ENCODE measurements at regions not wholly inside any gene's neighbourhood (a gene's known extent, or its start where the extent isn't known, plus 50 kb on each side); places are given as distances from the start of the nearest gene placed in this dataset.
A peak's percentile ranks its signal among the peaks of the same experiment; 100 is the strongest.

DNA sequence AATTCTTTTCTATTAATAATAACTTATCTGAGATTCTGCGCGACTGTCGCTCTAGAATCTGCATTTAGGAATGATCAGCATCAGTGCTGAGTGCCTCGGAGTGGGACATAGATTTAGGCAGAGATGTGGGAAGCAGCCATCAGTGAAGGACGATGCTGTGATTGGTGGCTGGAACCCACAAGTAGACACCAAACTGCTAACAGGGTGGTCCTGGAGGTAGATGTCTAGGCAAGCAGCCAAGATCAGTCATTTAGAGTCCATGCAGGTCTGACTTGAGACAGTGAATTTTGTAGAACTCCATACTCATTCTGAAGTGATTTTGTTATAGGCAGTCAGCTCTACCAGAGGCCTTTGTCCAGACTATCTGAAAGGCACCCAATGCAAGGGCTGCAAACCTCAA lies 51.8 kb upstream of the LYST start:
- Histone ChIP-seq H3K9me3 (no peaks in the 10 kb centered on the region), H3K4me3 (no peak overlapping the region), H3K27ac (peak overlapping the region; percentile 60 to 65), H3K36me3 (no peaks in the 10 kb centered on the region), H3K4me1 (peaks cover 0 to 21% (median 14%) of the 10 kb centered on the region in 4 donors), H3K27me3 (no peaks in the 10 kb centered on the region)
- TF ChIP-seq, protein P1, sequence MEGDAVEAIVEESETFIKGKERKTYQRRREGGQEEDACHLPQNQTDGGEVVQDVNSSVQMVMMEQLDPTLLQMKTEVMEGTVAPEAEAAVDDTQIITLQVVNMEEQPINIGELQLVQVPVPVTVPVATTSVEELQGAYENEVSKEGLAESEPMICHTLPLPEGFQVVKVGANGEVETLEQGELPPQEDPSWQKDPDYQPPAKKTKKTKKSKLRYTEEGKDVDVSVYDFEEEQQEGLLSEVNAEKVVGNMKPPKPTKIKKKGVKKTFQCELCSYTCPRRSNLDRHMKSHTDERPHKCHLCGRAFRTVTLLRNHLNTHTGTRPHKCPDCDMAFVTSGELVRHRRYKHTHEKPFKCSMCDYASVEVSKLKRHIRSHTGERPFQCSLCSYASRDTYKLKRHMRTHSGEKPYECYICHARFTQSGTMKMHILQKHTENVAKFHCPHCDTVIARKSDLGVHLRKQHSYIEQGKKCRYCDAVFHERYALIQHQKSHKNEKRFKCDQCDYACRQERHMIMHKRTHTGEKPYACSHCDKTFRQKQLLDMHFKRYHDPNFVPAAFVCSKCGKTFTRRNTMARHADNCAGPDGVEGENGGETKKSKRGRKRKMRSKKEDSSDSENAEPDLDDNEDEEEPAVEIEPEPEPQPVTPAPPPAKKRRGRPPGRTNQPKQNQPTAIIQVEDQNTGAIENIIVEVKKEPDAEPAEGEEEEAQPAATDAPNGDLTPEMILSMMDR (IDR thresholded peaks at IDR 0.05): no peak
- DNase-seq: no peak
- intact Hi-C loops (cut with DNase I; ENCODE audit: low total_unique reads): loop anchor here (5.0 to 10.0 kb wide), 2 partner anchors 51 to 56 kb away; partner anchors contain the start of gene LYST

DNA sequence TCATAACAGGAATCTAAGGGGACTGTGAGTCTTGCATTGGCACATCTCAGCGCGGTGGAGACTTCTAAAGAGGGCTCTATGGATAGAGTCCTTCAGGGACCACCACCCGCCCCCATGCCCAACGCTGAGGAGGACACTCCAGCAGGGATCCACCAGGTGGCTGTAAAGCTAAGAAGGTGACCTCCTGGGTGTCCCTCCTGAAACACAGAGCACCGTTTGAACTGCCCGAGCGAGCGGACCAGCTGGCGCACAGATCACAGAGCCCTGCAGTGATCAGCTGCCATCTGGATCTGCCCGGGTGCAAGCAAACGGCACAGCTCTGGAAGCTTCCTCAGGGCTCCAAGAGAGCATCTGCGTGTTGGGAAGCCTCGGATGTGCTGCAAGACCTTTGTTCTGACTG lies 51.3 kb upstream of the LYST start:
- Histone ChIP-seq H3K4me1 (peaks cover 0 to 17% (median 12%) of the 10 kb centered on the region in 4 donors), H3K4me3 (no peak overlapping the region), H3K36me3 (no peaks in the 10 kb centered on the region), H3K9me3 (no peaks in the 10 kb centered on the region), H3K27ac (peak overlapping the region; percentile 60 to 65), H3K27me3 (no peaks in the 10 kb centered on the region)
- TF ChIP-seq, protein P1 (IDR thresholded peaks at IDR 0.05): no peak
- intact Hi-C loops (cut with DNase I; ENCODE audit: low total_unique reads): loop anchor here (5.0 to 10.0 kb wide), 2 partner anchors 51 to 57 kb away; partner anchors contain the start of gene LYST
- no peak for DNase-seq

DNA sequence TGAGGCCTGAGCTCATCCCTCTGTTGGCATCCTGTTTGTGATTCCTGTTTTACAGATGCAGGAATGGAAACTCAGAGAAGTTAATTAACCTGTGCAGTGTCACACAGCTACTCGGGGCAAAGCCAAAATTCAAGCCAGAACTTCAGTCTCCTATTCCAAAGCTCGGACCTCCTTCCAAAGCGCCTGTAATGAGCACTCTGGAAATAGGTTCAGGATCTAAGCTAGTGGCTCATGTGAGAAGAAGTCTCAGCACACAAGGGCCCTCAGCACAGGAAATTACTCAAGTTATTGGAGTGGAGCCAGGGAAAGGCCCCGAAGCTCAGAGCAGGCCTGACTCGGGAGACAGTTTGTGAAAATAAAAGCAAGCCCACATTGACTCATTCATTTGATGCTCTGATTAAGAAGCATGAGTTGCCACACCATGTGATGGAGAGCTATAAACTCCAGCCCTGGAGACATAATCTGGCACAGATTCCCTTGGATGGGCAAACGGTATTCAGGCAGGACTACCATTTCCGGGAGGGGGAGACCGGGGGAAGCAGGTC lies 50.6 kb upstream of the LYST start:
- peak overlapping the region; percentile 60 to 65 for H3K27ac ChIP-seq
- intact Hi-C loops (cut with DNase I; ENCODE audit: low total_unique reads): loop anchor here (5.0 to 10.0 kb wide), 2 partner anchors 50 to 57 kb away; partner anchors contain the start of gene LYST
- no peak overlapping the region for H3K4me3 ChIP-seq

More for the DNA sequence above, 50.6 kb upstream of the LYST start:
- no peaks in the 10 kb centered on the region for H3K36me3 ChIP-seq
- peak; percentile 94 for DNase-seq
- no peaks in the 10 kb centered on the region for H3K9me3 ChIP-seq
- peaks cover 0 to 17% (median 12%) of the 10 kb centered on the region in 4 donors for H3K4me1 ChIP-seq
- TF ChIP-seq, protein P1 (IDR thresholded peaks at IDR 0.05): no peak
- no peaks in the 10 kb centered on the region for H3K27me3 ChIP-seq

Measured in tibial artery (tissue), 4 donors.